Epithelial cell of prostate (primary cell): ENCODE measurements at regions not wholly inside any gene's neighbourhood (a gene's known extent, or its start where the extent isn't known, plus 50 kb on each side); places are given as distances from the start of the nearest gene placed in this dataset.
"Not testable (repeated sequence)": the region's sequence is repeated elsewhere in the genome, so short reads cannot be mapped to it uniquely, and the experiment has no call there.

Source experiments
- DNase-seq: peaks from one replicate; pipeline ENCODE4 v3.0.0-alpha.2; 2011; ENCODE audit warnings: low read depth, low spot score
- H3K27ac ChIP-seq: fragments of 450-650 bp; 2 replicates; pipeline ENCODE4 v1.5.1; 2017; ENCODE audit warnings: mild to moderate bottlenecking

DNA sequence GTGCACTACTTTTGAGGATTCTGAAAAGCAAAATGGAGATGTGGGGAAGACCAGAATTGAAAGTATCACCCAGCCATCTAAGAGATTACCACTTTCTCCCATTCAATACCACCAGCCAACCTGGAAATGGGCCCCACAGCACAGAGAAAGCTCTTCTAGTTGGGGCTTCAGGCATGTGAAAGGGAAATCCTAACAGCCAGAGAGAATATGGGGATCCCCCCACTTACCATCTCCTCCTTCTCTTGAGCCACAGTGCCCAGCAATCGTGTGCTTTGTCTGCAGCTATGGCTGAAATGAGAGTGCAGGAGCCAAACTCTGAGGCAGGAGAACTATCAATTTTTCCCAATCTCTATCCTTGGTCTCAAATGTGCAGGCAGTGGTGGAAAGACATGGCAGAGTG, 173.2 kb upstream of the KCTD7 start:
- not testable (repeated sequence) for H3K27ac ChIP-seq, DNase-seq

DNA sequence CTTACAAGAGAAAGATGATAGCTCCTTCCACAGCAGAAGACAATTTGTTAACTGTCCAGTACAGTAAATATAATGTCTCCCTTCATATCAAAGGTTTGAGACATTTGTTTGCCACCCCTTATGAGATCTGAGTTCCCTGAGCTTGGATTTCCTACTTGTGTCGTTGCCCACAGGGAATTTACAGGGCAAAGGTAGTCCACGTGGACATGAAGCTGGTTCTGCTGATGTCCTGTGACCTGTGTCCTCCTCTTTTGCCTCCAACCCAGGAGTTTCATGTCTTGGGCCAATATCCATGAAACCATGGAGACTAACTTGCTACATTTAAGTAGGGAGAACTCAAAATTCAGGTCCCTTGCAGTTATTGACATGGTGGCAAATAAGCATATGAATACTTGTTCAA, 172.2 kb upstream of the KCTD7 start:
- not testable (repeated sequence) for DNase-seq

GRCh38 chr7:66458991-66459390, 169.7 kb upstream of the KCTD7 start:
- DNase-seq, H3K27ac ChIP-seq: not testable (repeated sequence)

More for the DNA sequence above, 172.2 kb upstream of the KCTD7 start:
- not testable (repeated sequence) for H3K27ac ChIP-seq

- not testable (repeated sequence) for H3K27ac ChIP-seq, DNase-seq
Observed at GRCh38 chr7:66459783-66460413, 168.8 kb upstream of the KCTD7 start.

GRCh38 chr7:66460921-66461361, 167.7 kb upstream of the KCTD7 start:
- DNase-seq = no peak
- H3K27ac ChIP-seq = no peak overlapping the region

DNA sequence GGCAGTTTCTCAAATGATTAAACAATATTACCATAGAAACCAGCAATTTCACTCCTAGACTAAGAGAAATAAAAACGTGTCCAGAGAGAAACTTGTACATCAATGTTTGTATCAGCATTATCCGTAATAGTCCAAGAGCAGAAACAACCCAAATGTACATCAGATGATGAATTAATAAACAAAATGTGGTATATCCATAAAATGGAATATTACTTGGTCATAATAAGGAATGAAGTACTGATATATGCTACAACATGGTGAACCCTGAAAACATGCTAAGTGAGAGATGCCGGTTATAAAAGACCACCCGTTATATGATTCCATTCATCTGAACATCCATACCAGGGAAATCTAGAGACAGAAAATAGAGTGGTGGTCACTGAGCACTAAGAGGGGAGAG, 167.3 kb upstream of the KCTD7 start:
- not testable (repeated sequence) for DNase-seq, H3K27ac ChIP-seq

DNA sequence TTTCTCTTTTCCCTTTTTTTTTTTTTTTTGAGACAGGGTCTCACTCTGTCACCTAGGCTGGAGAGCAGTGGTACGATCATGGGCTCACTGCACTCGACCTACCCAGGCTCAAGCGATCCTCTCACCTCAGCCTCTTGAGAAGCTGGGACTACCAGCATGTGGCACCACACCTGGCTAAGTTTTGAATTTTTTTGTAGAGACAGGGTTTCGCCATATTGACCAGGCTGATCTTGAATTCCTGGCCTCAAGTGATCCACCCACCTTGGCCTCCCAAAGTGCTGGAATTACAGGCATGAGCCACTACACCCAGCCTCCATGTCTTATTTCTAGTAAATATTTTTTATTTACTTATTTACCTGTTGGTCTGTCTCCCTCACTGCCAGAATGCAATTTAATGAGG, 165.8 kb upstream of the KCTD7 start:
- H3K27ac ChIP-seq, DNase-seq: not testable (repeated sequence)

GRCh38 chr7:66464059-66464458, 164.6 kb upstream of the KCTD7 start:
- H3K27ac ChIP-seq = no peak overlapping the region
- no peak for DNase-seq

GRCh38 chr7:66466081-66466600, 162.5 kb upstream of the KCTD7 start:
- DNase-seq = no peak
- H3K27ac ChIP-seq = no peak overlapping the region

DNA sequence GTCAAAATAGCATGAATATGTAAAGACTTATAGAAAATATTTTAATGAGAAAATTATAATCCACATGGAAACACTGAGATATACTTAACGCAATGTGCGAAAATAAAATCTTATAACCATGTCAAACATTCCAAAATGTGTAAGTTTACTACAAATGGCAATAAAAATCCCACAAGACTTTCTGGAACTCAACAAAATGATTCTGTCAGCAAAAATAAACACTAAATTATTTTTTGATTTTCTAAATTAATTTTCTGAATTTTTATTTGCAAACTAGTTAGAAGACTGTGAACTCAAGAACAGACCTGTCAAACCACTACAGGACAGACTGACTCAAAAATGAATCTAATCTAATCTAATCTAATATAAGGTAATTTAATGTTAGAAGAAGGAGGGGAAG, 160.8 kb upstream of the KCTD7 start:
- no peak for DNase-seq
- no peak overlapping the region for H3K27ac ChIP-seq

DNA sequence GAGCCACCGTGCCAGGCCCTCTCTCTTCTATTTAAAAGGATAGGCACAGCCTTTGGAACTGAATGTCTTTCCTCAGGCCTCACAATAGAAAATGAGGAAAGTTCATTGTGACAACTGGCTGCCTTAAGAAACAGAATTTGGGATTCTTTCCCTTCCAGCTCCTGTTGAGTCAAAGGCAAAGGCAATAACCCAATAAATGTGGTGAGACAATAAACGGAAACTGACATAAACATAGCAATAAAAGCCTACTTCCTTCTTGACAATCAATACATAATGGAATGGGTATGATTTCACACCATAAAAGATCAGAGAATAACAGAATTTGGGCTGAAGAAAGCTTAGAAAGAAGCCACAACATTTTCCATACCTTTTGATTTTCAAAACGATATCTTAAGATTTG, 155.6 kb upstream of the KCTD7 start:
- DNase-seq, H3K27ac ChIP-seq: not testable (repeated sequence)

DNA sequence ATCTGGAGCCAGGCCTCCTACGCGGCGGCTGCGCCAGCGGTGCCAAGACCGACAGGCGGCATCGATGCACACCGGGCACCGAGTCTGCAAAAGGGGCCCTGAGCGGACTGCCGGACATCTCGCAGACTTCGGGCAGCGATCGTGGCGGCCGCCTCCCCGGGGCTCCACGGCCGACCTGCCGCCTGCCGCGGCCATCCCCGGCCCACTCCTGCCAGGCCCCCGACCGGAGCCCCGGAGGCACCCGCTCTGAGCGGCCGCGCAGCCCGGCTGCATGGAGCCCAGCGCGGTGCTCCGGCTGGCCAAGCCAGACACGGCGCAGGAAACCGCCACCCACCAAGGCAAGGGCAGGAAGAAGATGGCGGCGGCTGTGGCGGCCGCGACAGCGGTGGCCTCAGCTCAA, 154.2 kb upstream of the KCTD7 start:
- H3K27ac ChIP-seq = no peak overlapping the region
- no peak for DNase-seq

GRCh38 chr7:66476056-66476455, 152.6 kb upstream of the KCTD7 start:
- not testable (repeated sequence) for DNase-seq, H3K27ac ChIP-seq

DNA sequence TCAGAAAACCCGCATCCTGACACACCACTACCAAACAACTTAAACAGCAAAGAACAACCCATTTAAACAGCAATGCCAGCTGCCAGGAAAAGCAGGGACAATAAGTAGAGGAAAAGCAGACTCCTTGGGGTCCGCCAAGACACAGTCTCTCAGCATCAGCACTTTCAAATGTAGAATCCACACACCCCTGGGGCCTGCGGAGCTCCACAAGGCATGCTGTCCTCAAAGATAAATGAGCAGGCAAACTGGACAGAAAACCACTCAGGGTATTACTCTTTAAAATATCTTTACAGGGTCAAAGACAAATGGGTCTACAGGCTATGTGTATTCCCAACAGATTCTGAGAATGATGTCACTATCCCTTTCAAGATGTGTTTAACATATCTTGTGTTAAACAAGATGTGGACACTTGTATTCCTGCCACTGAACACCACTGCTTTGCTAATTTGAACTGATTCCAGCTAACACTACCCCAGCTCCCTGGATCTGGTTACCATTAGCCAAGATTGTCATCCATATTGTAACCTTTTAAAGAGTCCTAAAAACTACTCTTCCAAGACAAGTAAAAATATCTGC, 150.8 kb upstream of the KCTD7 start:
- H3K27ac ChIP-seq, DNase-seq: not testable (repeated sequence)

DNA sequence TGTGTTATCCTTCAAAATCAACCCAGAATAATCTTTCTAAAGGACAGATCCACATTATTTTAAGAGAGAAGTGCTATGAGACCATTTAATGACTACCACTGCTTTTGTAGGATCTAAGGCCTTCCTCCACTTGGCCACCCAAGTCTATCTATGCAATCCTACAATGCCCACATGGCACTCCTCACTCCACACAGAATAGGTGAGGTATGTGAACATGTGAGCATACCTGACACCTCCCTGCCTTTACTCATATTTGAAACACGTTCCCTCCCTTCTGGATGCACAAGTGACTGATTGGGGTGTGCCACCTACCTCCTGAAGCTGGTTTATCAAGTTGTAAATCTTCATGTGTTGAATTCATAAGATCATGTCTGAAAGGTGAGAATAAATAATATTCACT, 147.5 kb upstream of the KCTD7 start:
- peak overlapping the region; percentile 77 for H3K27ac ChIP-seq
- DNase-seq = peak; percentile 20

GRCh38 chr7:66489065-66489464, 139.6 kb upstream of the KCTD7 start:
- H3K27ac ChIP-seq, DNase-seq: not testable (repeated sequence)

- H3K27ac ChIP-seq = peak overlapping the region; percentile 65
Observed at GRCh38 chr7:66489741-66490140, 138.9 kb upstream of the KCTD7 start.

GRCh38 chr7:66490979-66491378, 137.7 kb upstream of the KCTD7 start:
- DNase-seq = not testable (repeated sequence)
- peak overlapping the region; percentile 65 for H3K27ac ChIP-seq

More at GRCh38 chr7:66489741-66490140, 138.9 kb upstream of the KCTD7 start:
- DNase-seq = not testable (repeated sequence)

DNA sequence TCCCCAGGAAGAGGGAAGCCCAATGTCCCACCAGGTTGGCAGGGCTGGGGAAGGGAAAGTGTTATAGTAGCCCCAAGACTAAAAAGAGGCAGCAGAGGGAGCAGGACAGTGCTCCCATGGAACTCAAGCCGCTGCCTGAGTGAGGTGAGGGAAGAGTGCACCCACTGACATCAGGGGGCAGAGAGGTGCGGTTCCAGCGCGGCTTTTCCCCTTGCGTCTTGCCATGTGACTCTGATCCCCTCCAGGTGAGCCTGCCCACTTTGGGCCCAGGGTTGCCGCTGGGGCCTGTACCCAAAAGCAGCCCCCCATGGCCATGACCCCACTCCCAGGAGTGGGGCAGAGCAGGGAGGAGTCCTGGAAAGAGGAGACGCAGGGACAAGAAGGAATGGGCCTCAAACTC, 136.3 kb upstream of the KCTD7 start:
- DNase-seq = not testable (repeated sequence)
- peak overlapping the region; percentile 78 for H3K27ac ChIP-seq

GRCh38 chr7:66493235-66494205, 135.2 kb upstream of the KCTD7 start:
- H3K27ac ChIP-seq = peak overlapping the region; percentile 78
- DNase-seq = peak; percentile 73

DNA sequence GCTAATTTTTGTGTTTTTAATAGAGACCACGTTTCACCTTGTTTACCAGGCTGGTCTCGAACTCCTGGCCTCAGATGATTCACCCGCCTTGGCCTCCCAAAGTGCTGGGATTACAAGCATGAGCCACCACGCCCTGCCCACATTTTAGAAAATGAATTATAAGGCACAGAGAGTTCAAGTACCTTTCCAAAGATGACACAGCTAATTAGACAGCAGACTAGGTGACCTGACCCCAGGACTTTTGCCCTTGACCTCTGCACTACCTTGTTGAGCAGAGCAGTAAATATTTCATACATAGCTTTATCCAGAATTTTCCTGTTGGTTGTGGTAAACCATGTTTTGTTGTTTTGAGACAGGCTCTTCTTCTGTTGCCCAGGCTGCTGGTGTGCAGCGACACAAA, 131.3 kb upstream of the KCTD7 start:
- H3K27ac ChIP-seq = no peak overlapping the region
- no peak for DNase-seq
